ENCODE measurements at regions not wholly inside any gene's neighbourhood (a gene's known extent, or its start where the extent isn't known, plus 50 kb on each side); places are given as distances from the start of the nearest gene placed in this dataset.

GRCh38 chr12:58233886-58234285, 292.5 kb downstream of the ATP23 start:
- H3K4me1 ChIP-seq (ENCODE audit: control insufficient read depth in 4 of 4, insufficient read depth in 4 of 4, low read length in 3 of 4) = no peaks in the 10 kb centered on the region
- no peaks in the 10 kb centered on the region for H3K27me3 ChIP-seq (ENCODE audit: control insufficient read depth in 4 of 4, insufficient read depth in 4 of 4, low read length in 3 of 4)
- no peak overlapping the region for H3K4me3 ChIP-seq (ENCODE audit: low read depth in 1 of 3, low read length in 3 of 3)
- DNase-seq (ENCODE audit: low spot score) = no peak
- no peak for TF ChIP-seq FOXA2 (IDR thresholded peaks at IDR 0.05)
- no peak for TF ChIP-seq HNF4G (IDR thresholded peaks at IDR 0.05)
- TF ChIP-seq REST (IDR thresholded peaks at IDR 0.05) = no peak
- TF ChIP-seq JUND (IDR thresholded peaks at IDR 0.05) = no peak
- no peak for TF ChIP-seq CTCF (IDR thresholded peaks at IDR 0.05; ENCODE audit: low read depth, low read length, missing input control)
- no peak for TF ChIP-seq GABPA (IDR thresholded peaks at IDR 0.05 in 1 of 2, conservative IDR thresholded peaks at IDR 0.05 in 1 of 2)
- TF ChIP-seq MAX (IDR thresholded peaks at IDR 0.05) = no peak
- no peak for TF ChIP-seq ATF3 (IDR thresholded peaks at IDR 0.05)
- H3K36me3 ChIP-seq (ENCODE audit: control insufficient read depth in 4 of 4, insufficient read depth in 3 of 4, low read depth in 1 of 4, low read length in 3 of 4) = no peaks in the 10 kb centered on the region
- WGBS = 84% methylated on average over 2 of the region's 2 CpGs
- no peaks in the 10 kb centered on the region for H3K9me3 ChIP-seq (ENCODE audit: control insufficient read depth in 4 of 4, low read length in 3 of 4)
- H3K27ac ChIP-seq (ENCODE audit: low read depth in 1 of 2, low read length in 2 of 2) = no peak overlapping the region
- H3K9ac ChIP-seq (ENCODE audit: low read depth in 1 of 2, low read length in 2 of 2) = no peak overlapping the region

- WGBS = 65% methylated on average over 3 of the region's 3 CpGs
- no peak for DNase-seq (ENCODE audit: low spot score)
- no peaks in the 10 kb centered on the region for H3K36me3 ChIP-seq (ENCODE audit: control insufficient read depth in 4 of 4, insufficient read depth in 3 of 4, low read depth in 1 of 4, low read length in 3 of 4)
- H3K9ac ChIP-seq (ENCODE audit: low read depth in 1 of 2, low read length in 2 of 2) = no peak overlapping the region
- H3K27me3 ChIP-seq (ENCODE audit: control insufficient read depth in 4 of 4, insufficient read depth in 4 of 4, low read length in 3 of 4) = no peaks in the 10 kb centered on the region
- no peak overlapping the region for H3K27ac ChIP-seq (ENCODE audit: low read depth in 1 of 2, low read length in 2 of 2)
- H3K9me3 ChIP-seq (ENCODE audit: control insufficient read depth in 4 of 4, low read length in 3 of 4) = no peaks in the 10 kb centered on the region
- no peak for TF ChIP-seq NR2F2 (IDR thresholded peaks at IDR 0.05)
- TF ChIP-seq RAD21 (IDR thresholded peaks at IDR 0.05) = no peak
- no peak for TF ChIP-seq JUND (IDR thresholded peaks at IDR 0.05)
- TF ChIP-seq REST (IDR thresholded peaks at IDR 0.05) = no peak
- TF ChIP-seq FOXA2 (IDR thresholded peaks at IDR 0.05) = no peak
- TF ChIP-seq YY1 (IDR thresholded peaks at IDR 0.05) = no peak
- no peak for TF ChIP-seq FOXA1 (IDR thresholded peaks at IDR 0.05)
- no peak for TF ChIP-seq SP1 (IDR thresholded peaks at IDR 0.05)
- no peak for TF ChIP-seq HNF4A (conservative IDR thresholded peaks at IDR 0.05)
- no peak for TF ChIP-seq TAF1 (conservative IDR thresholded peaks at IDR 0.05)
- no peak for TF ChIP-seq GABPA (IDR thresholded peaks at IDR 0.05 in 1 of 2, conservative IDR thresholded peaks at IDR 0.05 in 1 of 2)
- no peak for TF ChIP-seq HNF4G (IDR thresholded peaks at IDR 0.05)
- no peak for TF ChIP-seq RXRA (IDR thresholded peaks at IDR 0.05)
- no peak for TF ChIP-seq MAX (IDR thresholded peaks at IDR 0.05)
- TF ChIP-seq CTCF (IDR thresholded peaks at IDR 0.05; ENCODE audit: low read depth, low read length, missing input control) = no peak
- TF ChIP-seq ZBTB33 (IDR thresholded peaks at IDR 0.05) = no peak
- H3K4me3 ChIP-seq (ENCODE audit: low read depth in 1 of 3, low read length in 3 of 3) = no peak overlapping the region
- H3K4me1 ChIP-seq (ENCODE audit: control insufficient read depth in 4 of 4, insufficient read depth in 4 of 4, low read length in 3 of 4) = no peaks in the 10 kb centered on the region
Observed at GRCh38 chr12:58238411-58238810, 297.0 kb downstream of the ATP23 start.

Data from liver (tissue), 8 donors.